Endometrium (tissue), 2 donors: ENCODE measurements at regions not wholly inside any gene's neighbourhood (a gene's known extent, or its start where the extent isn't known, plus 50 kb on each side); places are given as distances from the start of the nearest gene placed in this dataset.
"Not testable (repeated sequence)": the region's sequence is repeated elsewhere in the genome, so short reads cannot be mapped to it uniquely, and the experiment has no call there.

Experiments used
- FAIRE-seq: peaks from 2 replicates; lab custom pipeline; 2012; peaks lifted over from hg19 to GRCh38; lab: Jason Lieb, UNC
- donor health status: control.
- donor health status: control.

DNA sequence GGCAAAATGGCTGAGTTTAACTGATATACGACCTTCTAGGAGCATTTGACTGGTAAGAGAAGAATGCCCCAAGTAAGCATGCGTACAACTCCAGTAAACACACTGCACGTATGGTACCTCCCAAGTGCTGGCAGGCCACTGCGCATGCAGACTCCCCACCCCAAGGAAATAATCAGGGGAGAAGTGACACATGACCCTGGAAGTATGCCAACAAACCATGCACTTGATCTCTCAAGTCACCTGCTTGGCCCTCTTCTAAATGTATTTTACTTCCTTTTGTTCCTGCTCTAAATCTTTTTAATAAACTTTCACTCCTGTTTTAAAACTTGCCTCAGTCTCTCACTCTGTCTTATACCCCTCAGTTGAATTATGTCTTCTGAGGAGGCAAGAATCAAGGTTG lies 129.8 kb upstream of the COL5A2 start:
- no peak for FAIRE-seq

DNA sequence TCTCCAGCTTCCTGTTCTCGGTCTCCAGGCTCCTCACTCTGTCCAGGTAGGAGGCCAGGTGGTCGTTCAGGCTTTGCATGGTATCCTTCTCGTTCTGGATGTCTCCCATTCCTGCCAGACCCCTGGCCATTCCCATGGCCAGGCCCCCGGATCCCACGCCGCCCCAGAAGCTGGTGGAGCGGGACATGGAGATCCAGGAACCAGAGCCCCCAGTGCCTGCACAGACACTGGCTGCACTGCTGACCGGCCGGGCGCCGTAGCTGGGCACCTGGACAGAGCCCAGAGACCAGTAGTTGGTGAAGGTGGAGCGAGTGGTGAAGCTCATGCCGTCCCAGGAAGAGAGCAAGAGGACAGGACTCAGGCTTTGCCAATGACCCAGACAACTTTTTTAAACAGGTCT lies 129.1 kb upstream of the WDR75 start:
- no peak for FAIRE-seq

DNA sequence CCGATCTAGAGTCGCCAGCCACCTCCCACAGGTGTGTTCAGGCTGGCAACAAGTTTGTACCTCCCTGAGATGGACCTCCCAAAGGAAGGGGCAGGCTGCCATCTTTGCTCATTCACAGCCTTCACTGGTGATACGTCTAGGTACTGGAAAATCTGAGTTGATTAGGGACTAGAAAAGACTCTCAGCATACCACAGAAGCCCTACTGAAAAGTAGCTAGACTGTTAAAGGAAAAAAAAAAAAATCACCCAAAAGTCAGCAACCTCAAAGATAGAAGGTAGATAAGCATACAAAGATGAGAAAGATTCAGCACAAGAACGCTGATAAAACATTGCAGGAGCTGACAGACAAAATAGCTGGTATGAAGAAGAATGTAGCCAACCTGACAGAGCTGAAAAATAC lies 128.6 kb upstream of the WDR75 start:
- FAIRE-seq = no peak

DNA sequence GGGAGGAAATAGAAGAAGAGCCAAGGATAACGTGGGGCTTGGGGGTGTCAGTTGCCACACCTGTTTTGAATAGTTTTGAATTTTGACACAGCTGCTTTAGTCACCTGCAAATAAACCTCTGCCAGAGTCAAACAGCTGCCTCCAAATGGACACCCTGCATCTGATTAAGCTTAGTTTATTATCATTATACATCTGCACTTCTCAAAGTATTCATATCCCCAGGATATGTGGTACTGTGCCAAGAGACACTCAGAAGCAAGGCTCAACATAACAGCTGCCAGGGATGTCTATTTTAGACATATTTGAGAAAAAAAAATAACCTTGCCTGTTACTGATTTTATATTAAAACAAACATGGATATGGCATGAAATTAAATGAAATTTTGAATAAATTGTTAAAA lies 122.5 kb upstream of the WDR75 start:
- FAIRE-seq = no peak

DNA sequence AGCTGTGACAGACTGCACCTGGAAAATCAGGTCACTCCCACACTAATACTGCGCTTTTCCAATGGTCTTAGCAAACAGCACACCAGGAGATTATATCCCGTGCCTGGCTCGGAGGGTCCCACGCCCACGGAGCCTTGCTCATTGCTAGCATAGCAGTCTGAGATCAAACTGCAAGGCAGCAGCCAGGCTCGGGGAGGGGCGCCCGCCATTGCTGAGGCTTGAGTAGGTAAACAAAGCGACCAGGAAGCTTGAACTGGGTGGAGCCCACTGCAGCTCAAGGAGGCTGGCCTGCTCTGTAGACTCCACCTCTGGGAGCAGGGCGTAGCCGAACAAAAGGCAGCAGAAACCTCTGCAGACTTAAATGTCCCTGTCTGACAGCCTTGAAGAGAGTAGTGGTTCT lies 121.8 kb upstream of the WDR75 start:
- FAIRE-seq = not testable (repeated sequence)

DNA sequence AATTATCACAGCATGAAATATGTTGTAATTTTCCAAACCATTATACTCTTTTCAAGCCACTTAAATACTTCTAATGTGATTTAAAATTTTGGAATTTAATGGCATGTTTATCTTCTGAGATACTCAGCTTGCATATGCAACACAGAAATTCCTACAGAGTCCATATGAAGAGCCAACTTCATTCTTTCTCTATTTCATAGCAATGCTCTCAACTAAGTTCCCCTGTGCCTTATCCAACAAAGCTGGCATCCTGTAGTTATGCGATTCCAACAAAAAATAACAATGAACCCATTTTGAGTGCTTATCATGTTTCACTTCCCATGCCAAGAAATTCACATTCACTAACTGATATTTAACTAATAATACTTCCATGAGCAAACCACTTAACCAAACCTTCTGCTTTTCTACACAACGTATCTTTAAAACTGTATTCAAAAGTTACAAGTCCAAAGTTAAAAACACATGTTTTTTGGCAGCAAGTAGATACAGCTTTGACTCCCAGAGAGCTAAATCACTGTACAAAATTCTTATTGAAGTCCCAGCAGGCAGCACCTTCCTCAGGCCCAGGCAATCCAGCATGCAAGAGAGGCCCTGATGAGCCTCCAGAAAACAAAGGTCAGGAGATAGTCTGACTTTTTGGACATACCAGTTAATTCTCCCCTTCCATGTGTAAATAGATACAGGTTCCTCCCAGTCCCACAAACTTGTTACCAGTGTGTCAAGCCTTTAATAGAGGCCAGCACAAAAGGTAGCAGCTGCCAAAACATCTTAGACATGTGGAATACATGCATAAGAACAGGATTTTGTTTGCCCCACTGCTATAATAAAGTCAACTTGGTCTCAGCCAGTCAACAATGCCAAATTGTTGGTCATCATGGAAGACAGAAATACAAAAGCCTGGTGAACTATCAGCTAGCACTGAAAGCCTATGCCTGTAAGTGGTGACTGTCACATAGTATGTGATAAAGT lies 113.1 kb upstream of the WDR75 start:
- no peak for FAIRE-seq

DNA sequence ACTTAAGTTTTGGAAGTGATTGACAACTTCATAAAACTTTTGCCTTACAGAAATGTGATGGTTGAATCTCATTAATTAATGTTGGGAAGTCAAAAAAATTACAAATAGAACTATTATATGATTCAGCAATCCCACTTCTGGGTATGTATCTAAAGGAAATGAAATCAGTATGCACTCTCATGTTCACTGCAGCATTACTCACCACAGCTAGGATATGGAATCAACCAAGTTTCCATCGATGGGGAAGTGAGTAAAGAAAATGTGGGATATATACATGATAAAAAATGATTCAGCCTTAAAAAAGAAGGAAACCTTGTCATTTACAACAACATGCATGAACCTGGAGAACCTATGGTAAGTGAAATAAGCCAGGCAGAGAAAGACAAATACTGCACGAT lies 112.4 kb upstream of the WDR75 start:
- FAIRE-seq = no peak

DNA sequence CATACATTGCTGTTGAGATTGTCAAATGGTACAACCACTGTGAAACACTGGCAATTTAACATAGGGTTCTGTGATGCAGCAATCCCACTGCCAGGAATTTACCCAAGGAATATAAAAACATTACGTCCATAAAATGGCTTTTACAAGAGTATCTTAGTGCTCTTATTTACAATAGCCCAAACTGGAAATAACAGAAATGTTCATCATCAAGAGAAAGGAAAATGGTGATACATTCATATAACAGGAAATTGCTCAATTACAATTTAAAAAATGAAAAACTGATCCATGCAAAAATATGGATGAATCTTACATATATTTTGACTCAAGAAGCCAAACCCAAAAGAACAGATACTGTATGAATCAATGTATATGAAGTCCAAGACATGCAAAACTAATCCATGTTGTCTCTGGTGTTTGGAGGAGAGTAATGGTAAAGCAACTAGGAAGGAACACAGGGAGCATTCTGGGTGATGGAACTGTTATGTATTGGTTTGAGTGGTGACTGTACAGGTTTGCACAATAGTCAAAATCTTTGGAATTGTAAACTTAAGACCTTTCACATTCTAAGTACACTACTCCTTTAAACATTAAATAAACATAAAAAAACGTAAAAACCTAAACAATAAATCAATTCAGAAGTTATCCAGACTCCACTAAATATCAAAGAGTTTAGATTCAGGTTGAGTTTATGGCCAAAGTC lies 104.8 kb upstream of the WDR75 start:
- no peak for FAIRE-seq

DNA sequence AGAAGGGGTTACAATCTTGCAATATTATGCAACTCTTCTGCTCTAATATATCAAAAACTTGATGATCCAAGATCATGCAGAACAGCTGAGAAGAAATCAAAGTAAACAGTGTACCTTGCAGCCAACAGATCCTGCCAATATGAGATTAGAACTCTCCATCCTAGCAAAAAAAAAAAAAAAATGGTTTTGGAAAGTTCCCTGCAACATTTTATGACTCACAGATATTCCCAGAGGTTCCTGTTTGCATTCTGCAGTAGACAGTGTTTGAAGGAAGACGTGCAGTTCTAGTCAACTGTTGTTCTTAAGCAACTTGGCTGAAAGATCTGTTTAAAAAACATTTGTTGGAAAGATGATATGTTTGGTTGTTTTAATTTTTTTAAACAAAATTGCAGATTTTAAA lies 103.6 kb upstream of the WDR75 start:
- FAIRE-seq = peak; percentile 99

DNA sequence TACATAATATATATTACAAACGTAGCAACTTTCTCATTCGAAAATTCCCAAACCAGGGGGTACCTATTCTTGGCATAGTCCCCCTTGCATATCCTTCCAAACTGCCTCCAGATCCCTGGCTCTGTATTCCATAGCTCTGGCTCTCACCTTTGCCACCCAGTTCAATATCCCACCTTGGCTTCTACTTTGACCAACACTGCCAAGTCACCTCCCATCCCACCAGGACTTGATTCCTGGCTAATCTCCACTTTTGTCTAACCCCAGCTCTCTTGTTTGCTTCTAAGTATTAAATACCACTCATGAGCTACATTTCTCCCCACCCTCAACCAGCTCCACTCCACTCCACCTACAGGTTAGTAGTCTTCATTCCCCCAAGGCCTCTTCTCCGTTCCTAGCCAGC lies 103.2 kb upstream of the WDR75 start:
- FAIRE-seq = no peak

DNA sequence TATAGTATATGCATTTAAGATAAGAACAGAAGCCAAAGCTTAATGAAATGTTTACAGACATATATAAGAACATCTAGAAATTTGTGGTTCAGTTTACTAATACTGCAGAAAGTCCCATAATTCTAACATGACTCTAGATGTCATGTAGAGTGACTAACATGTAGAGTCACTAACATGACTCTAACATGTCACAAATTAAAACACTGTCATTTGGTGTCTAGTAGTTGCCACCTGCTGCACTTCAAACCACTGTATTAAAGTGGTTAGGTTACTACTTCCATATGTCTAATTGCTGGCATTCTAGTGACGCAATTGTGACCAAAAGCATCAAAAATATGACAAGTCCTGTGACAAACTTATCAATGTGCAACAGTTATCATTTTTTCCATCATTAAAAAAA lies 100.2 kb upstream of the WDR75 start:
- no peak for FAIRE-seq

DNA sequence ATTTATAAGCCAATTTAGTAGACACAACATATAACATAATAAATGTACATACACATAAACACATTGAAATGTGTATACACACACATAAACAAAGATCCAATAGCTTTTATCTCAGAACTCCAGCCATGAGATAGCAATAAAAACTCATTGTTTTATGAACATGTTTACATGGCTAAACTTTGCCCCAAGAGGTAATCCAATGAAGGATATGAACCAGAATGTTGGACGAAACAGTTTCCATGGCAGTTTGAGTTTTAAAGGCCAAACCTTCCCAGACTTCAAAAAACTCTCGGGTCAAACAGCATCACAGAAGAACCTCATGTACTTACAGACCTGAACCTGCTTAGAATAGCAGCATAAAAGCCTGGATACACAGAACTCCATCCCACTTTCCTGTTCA lies 97.2 kb upstream of the WDR75 start:
- peak; percentile 58 for FAIRE-seq

DNA sequence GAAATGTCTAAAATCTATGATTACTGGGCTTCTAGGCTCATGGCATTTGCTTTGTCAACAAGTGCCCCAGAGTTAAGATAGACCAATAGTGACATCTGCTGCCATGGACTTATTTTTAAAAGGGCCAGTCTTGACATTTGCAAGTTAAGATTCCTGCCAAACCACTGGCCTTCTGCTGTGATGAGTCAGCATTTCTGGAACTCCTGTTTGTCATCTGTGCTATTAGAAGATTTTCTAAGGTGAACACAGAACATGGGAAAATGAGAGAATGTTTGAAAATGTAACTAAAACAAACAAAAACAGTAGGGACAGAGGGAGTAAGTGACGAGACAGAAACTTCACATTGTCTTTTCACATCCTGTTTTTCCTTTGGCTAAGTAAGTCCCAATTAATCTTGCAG lies 93.7 kb upstream of the WDR75 start:
- FAIRE-seq = peak; percentile 97

DNA sequence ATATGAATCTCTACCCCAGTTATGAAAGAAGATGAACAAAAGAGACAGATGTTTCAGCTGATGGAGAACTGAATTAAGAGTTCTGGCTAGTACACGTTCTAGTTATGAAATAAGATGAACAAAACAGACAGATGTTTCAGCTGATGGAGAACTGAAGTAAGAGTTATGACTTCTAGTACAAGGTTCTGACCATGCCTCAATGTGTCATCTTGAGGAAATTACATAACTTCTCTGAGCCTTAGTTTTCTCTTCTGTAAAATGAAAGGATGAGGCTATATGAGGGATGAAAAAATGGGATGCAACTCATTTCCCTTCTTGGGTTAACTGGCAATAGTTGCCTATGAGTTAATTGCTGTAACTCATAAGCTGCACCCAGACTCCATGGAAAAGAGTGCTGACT lies 92.9 kb upstream of the WDR75 start:
- FAIRE-seq = no peak

DNA sequence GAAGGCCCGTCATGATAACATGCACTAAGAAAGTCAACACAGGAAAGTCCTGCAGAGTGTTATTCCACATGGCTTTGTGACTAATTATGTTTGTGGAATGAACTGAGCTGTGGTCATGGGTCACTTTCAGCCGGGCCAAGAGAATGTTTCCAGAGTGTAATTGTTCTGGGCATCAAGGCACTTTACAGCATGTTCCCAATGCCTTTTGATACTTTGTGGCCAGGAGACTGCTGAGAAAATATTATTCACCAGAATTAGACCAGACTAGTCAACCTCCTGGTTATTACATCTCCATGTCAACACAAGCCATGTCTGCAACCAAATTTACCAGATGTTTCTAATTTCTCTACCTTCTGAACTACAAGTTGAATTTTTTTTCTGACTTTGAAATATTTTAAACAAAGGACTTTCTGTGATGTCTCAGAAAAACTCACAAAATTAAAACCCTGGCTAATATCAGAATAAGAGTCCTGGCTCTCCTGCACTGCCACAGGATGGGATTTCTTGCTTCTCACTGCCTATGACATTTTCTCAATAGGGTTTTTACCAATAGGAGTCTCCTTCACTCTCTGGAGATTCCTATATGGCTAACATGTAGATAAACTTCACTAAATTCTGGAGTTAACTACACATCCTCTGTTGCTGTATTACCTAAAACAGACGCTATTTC lies 90.6 kb upstream of the WDR75 start:
- peak; percentile 98 for FAIRE-seq

DNA sequence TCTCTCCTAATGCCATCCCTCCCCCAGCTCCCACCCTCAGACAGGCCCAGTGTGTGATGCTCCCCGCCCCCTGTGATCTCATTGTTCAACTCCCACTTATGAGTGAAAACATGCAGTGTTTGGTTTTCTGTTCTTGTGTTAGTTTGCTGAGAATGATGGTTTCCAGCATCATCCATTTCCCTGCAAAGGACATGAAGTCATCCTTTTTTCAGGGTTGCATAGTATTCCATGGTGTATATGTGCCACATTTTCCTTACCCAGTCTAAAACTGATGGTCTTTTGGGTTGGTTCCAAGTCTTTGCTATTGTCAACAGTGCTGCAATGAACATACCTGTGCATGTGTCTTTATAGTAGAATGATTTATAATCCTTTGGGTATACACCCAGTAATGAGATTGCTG lies 89.3 kb upstream of the WDR75 start:
- not testable (repeated sequence) for FAIRE-seq

DNA sequence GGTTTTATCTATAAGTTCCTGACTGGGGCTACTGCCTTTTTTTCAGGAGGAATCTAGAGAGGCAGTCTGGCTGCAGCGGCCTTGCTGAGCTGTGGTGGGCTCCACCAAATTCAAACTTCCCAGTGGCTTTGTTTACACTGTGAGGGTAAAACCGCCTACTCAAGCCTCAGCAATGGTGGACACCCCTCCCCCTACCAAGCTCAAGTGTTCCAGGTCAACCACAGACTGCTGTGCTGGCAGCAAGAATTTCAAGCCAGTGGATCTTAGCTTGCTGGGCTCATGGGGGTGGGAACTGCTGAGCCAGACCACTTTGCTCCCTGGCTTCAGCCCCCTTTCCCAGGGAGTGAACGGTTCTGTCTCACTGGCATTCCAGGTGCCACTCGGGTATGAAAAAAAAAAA lies 83.9 kb upstream of the WDR75 start:
- FAIRE-seq = not testable (repeated sequence)

DNA sequence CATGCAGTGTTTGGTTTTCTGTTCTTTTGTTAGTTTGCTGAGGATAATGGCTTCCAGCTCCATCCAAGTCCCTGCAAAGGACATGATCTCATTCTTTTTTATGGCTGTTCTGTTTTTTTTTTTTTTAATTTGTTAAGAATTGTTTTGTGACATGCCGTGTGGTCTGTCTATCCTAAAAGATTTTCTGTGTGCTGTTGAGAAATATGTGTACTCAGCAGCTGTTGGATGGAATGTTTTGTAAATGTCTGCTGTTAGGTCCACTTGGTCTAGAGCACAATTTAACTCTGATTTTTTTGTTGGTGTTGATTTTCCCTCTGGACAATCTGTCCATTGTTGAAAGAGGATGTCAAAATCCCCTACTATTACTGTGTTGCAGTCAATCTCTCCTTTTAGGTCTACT lies 80.4 kb upstream of the WDR75 start:
- peak; percentile 86 for FAIRE-seq

DNA sequence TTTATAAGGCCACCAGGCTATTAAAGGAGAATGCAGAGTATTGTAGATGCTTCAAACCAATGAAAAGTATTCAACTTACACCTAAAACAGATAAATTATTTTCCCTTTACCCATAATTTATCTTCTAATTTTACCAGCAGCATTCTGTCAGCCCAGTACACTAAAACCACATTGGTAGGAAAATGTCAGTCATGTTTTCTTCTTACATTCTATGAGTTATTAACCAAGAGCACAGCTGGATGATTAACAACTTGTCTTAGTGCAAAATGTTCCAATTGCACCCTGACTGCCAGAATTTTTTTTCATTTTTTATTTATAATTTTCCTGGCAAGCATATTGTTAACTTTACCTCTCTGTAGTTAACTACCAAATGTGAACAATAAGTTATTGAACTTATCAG lies 79.0 kb upstream of the WDR75 start:
- FAIRE-seq = no peak

DNA sequence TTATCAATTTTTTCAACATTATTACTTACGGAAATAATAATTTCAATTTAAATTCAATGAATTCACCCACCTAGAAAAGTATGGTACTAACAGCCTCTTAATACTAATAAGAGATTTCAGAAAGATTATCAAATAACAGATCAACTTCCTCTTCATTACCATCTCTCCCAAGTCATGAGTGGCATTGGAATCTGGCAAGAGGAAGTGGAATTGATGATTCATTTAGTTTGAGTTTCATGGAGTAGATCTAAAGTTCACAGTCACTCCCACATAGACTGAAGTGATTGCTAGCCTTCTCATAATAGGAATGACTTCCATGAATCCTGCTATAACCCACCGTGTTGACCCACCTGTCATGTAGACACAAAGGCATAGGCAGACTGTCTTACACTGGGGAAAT lies 77.7 kb upstream of the WDR75 start:
- no peak for FAIRE-seq

DNA sequence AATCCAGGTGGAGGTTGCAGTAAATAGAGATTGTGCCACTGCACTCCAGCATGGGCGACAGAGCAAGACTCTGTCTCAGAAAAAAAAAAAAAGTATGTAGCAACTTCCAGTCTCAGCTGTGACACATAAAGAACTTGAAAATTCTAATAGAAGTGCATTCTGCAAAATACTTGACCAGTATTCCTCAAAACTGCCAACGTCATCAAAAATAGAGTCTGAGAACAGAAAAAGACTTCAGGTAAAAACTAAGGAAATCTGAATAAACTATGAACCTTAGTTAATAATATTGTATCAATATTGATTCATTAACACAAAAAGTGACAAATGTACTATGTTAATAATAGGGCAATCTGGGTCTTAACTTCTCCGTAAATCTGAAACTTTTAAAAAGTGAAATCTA lies 76.7 kb upstream of the WDR75 start:
- FAIRE-seq = peak; percentile 23

DNA sequence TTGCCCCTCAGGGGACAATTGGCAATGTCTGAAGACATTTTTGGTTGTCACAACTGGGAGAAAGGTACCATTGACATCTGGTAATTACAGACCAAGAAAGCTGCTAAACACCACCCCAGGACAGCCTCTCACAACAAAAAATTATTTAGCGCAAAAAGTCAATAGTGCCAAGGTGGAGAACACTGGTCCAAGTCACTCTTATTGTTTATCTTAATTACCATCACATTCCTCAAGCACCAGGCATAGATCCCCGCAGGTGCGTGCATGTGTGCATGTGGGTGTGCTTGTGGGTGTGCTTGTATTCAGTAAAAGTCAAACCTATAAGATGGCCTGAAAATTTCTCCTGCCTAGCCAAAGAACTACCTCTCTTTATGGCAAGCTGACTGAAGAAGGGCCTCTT lies 74.9 kb upstream of the WDR75 start:
- no peak for FAIRE-seq

DNA sequence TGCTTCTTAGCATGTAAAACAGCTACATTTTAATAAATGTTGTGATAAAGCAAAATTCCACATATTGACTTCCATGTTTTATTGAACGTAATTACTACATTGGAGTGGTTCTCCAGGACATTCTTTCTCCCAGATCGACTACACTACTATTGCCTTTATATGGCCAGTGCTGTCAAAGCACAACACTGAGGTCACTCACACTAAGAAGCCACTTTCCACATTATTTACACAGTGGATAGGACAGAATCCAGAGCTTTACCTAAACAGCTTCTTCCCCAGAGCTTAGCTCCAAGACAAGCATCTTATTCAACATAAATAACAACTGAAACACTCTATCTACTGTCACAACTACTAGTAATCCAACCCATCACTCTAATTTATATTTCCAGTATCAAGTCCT lies 73.9 kb upstream of the WDR75 start:
- no peak for FAIRE-seq
